MM.1S (cell line): ENCODE measurements at regions not wholly inside any gene's neighbourhood (a gene's known extent, or its start where the extent isn't known, plus 50 kb on each side); places are given as distances from the start of the nearest gene placed in this dataset.

Source experiments
- DNase-seq: peaks from one replicate; pipeline ENCODE4 v3.0.0-alpha.2; 2015
- H2AFZ ChIP-seq: fragments of 300-600 bp; sonication (generic); 2 replicates; pipeline ENCODE4 v1.6.0; 2016; ENCODE audit warnings: antibody characterized with exemption, low read length
- H3F3A ChIP-seq: fragments of 300-600 bp; sonication (generic); 2 replicates; pipeline ENCODE4 v1.6.1; 2016; ENCODE audit warnings: mild to moderate bottlenecking, antibody characterized with exemption, low read length, moderate library complexity, mixed read lengths; ENCODE audit not compliant: insufficient read depth
- H3K27ac ChIP-seq: fragments of 300-600 bp; sonication (generic); 2 replicates; pipeline ENCODE4 v1.5.1; 2016; ENCODE audit warnings: mild to moderate bottlenecking, low read length
- H3K27me3 ChIP-seq: fragments of 300-600 bp; sonication (generic); replicated peaks from 2 replicates; pipeline ENCODE4 v1.6.0; 2016; ENCODE audit warnings: low read length; ENCODE audit not compliant: insufficient read depth
- H3K36me3 ChIP-seq: fragments of 300-600 bp; sonication (generic); replicated peaks from 2 replicates; pipeline ENCODE4 v1.6.1; 2016; ENCODE audit warnings: mild to moderate bottlenecking, low read length, mixed read lengths; ENCODE audit not compliant: insufficient read depth
- H3K4me1 ChIP-seq: fragments of 300-600 bp; sonication (generic); 2 replicates; pipeline ENCODE4 v1.6.1; 2016; ENCODE audit warnings: low read length, mixed read lengths
- H3K4me2 ChIP-seq: fragments of 300-600 bp; sonication (generic); 2 replicates; pipeline ENCODE4 v1.6.0; 2016; ENCODE audit warnings: low read depth, low read length
- H3K4me3 ChIP-seq: fragments of 300-600 bp; sonication (generic); 2 replicates; pipeline ENCODE4 v1.5.1; 2016; ENCODE audit warnings: low read length, mixed read lengths
- H3K79me2 ChIP-seq: fragments of 300-600 bp; sonication (generic); 2 replicates; pipeline ENCODE4 v1.6.1; 2016; ENCODE audit warnings: mixed run types, low read length, mixed read lengths
- H3K9ac ChIP-seq: fragments of 300-600 bp; sonication (generic); 2 replicates; pipeline ENCODE4 v1.6.1; 2016; ENCODE audit warnings: low read length, mixed read lengths
- H3K9me2 ChIP-seq: fragments of 300-600 bp; sonication (generic); replicated peaks from 2 replicates; pipeline ENCODE4 v1.6.1; 2016; ENCODE audit warnings: mild to moderate bottlenecking, low read length, mixed read lengths; ENCODE audit not compliant: insufficient read depth
- H3K9me3 ChIP-seq: fragments of 300-600 bp; sonication (generic); replicated peaks from 2 replicates; pipeline ENCODE4 v1.6.1; 2016; ENCODE audit warnings: mild to moderate bottlenecking, low read length, mixed read lengths; ENCODE audit not compliant: insufficient read depth
- H4K20me1 ChIP-seq: fragments of 300-600 bp; sonication (generic); 2 replicates; pipeline ENCODE4 v1.6.1; 2016; ENCODE audit warnings: mild to moderate bottlenecking, low read length, moderate library complexity, mixed read lengths; ENCODE audit not compliant: insufficient read depth
- EZH2 ChIP-seq: fragments of 300-600 bp; sonication (generic); optimal IDR thresholded peaks from 2 replicates; pipeline ENCODE3; 2017; ENCODE audit warnings: low read depth, mild to moderate bottlenecking, antibody characterized with exemption, low read length, mixed read lengths
- EZH2phosphoT487 ChIP-seq: fragments of 300-600 bp; sonication (generic); IDR thresholded peaks from 2 replicates; pipeline ENCODE4 v1.6.1; 2018; ENCODE audit warnings: antibody characterized with exemption, low read length
- TF ChIP-seq, protein P1 (sequence below): fragments of 300-600 bp; sonication (generic); IDR thresholded peaks from 2 replicates; pipeline ENCODE4 v1.5.1; 2016; ENCODE audit warnings: antibody characterized with exemption, low read length, mixed read lengths

DNA sequence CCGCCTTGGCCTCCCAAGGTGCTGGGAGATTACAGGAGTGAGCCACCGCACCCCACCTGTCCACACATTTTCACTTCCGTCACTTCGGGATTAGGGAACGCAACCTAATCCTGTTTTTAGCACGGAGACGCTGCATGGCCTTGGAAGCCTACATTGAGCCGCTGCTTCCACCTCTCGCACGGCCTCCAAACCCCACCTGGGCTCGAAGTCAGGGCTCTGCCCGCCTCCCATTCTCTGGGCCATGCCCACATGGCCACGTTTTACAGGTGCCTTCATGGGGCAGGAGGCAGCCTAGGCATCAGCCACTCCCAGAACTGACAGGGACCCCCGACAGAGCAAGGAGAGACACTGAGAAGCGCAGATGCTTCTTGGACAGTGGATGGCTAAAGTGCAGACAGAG lies 100.6 kb downstream of the OAT start:
- H3K4me3 ChIP-seq: no peak overlapping the region
- no peaks in the 10 kb centered on the region for H3K27me3 ChIP-seq
- TF ChIP-seq EZH2phosphoT487 (no peak), EZH2 (no peak)
- TF ChIP-seq, protein P1, sequence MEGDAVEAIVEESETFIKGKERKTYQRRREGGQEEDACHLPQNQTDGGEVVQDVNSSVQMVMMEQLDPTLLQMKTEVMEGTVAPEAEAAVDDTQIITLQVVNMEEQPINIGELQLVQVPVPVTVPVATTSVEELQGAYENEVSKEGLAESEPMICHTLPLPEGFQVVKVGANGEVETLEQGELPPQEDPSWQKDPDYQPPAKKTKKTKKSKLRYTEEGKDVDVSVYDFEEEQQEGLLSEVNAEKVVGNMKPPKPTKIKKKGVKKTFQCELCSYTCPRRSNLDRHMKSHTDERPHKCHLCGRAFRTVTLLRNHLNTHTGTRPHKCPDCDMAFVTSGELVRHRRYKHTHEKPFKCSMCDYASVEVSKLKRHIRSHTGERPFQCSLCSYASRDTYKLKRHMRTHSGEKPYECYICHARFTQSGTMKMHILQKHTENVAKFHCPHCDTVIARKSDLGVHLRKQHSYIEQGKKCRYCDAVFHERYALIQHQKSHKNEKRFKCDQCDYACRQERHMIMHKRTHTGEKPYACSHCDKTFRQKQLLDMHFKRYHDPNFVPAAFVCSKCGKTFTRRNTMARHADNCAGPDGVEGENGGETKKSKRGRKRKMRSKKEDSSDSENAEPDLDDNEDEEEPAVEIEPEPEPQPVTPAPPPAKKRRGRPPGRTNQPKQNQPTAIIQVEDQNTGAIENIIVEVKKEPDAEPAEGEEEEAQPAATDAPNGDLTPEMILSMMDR: no peak
- no peaks in the 10 kb centered on the region for H3F3A ChIP-seq
- no peaks in the 10 kb centered on the region for H4K20me1 ChIP-seq
- H3K4me2 ChIP-seq: no peak overlapping the region
- no peaks in the 10 kb centered on the region for H3K79me2 ChIP-seq
- H2AFZ ChIP-seq: no peak overlapping the region
- no peak overlapping the region for H3K9ac ChIP-seq
- H3K36me3 ChIP-seq: no peaks in the 10 kb centered on the region
- H3K4me1 ChIP-seq: no peaks in the 10 kb centered on the region
- no peaks in the 10 kb centered on the region for H3K9me2 ChIP-seq
- H3K27ac ChIP-seq: no peak overlapping the region
- no peak for DNase-seq
- no peaks in the 10 kb centered on the region for H3K9me3 ChIP-seq

GRCh38 chr10:124316326-124316725 lies 102.4 kb downstream of the OAT start:
- no peak overlapping the region for H3K9ac ChIP-seq
- no peaks in the 10 kb centered on the region for H3K79me2 ChIP-seq
- H3K4me2 ChIP-seq: no peak overlapping the region
- no peaks in the 10 kb centered on the region for H3K9me2 ChIP-seq
- H3K9me3 ChIP-seq: no peaks in the 10 kb centered on the region
- H3K36me3 ChIP-seq: no peaks in the 10 kb centered on the region
- H3K27ac ChIP-seq: no peak overlapping the region
- no peaks in the 10 kb centered on the region for H3K4me1 ChIP-seq
- TF ChIP-seq, protein P1: no peak
- TF ChIP-seq EZH2phosphoT487: no peak
- no peak for TF ChIP-seq EZH2
- H3F3A ChIP-seq: no peaks in the 10 kb centered on the region
- no peak overlapping the region for H2AFZ ChIP-seq
- H3K27me3 ChIP-seq: no peaks in the 10 kb centered on the region
- no peak for DNase-seq
- no peak overlapping the region for H3K4me3 ChIP-seq
- H4K20me1 ChIP-seq: no peaks in the 10 kb centered on the region

DNA sequence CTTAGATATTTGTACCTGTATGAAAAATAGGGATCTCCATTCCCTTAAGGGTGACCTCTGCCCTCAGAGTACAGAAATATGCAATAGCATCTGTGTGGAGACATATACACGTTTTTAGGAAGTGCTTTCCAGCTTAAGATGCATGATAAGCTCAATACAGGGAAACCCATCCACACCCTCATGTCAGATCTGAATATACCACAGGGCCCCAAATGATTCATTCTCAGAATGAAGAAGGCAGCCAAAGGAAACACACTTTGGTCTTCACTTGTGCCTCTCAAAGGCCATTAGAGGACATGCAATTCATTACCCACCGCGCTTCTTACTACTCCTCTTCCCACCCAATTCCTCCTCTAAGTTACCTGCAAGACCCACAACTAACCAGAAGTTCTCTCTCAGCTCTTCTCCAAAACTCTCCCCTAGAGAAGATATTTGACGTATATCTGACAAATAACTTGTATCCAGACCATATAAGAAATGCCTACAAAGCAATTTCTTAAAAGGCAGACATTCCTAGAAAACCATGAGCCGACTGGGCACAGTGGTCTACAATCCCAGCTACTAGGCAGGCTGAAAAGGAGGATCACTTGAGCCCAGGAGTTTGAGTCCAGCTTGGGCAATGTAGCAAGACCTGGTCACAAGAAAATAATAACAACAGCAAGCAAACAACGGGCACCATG lies 103.0 kb downstream of the OAT start:
- no peak overlapping the region for H2AFZ ChIP-seq
- TF ChIP-seq EZH2: no peak
- TF ChIP-seq, protein P1: no peak
- no peak for TF ChIP-seq EZH2phosphoT487
- H3K4me2 ChIP-seq: no peak overlapping the region
- no peaks in the 10 kb centered on the region for H3K79me2 ChIP-seq
- no peaks in the 10 kb centered on the region for H3F3A ChIP-seq
- no peaks in the 10 kb centered on the region for H3K4me1 ChIP-seq
- H3K36me3 ChIP-seq: no peaks in the 10 kb centered on the region
- no peaks in the 10 kb centered on the region for H3K9me2 ChIP-seq
- no peaks in the 10 kb centered on the region for H3K9me3 ChIP-seq
- no peak for DNase-seq
- H3K4me3 ChIP-seq: no peak overlapping the region
- H4K20me1 ChIP-seq: no peaks in the 10 kb centered on the region
- H3K27ac ChIP-seq: no peak overlapping the region
- no peaks in the 10 kb centered on the region for H3K27me3 ChIP-seq
- no peak overlapping the region for H3K9ac ChIP-seq
